Effector memory CD8-positive, alpha-beta T cell (primary cell): ENCODE measurements at regions not wholly inside any gene's neighbourhood (a gene's known extent, or its start where the extent isn't known, plus 50 kb on each side); places are given as distances from the start of the nearest gene placed in this dataset.
"Not testable (repeated sequence)": the region's sequence is repeated elsewhere in the genome, so short reads cannot be mapped to it uniquely, and the experiment has no call there.

Experiments
- ATAC-seq: fragments of 150-1000 bp; cut with Tn5 transposase; replicated peaks from 2 replicates; pipeline ENCODE4 v1.10.0; 2021; ENCODE audit warnings: mild to moderate bottlenecking, moderate library complexity
- DNase-seq, 3 experiments: peaks; one replicate each; pipeline ENCODE4 v3.0.0; 2021
- H3K27ac Mint-ChIP-seq, 2 donors: one replicate each; pipeline ENCODE4 v1.8.0; 2022; ENCODE audit warnings: mild to moderate bottlenecking in 2 of 2, mixed read lengths in 2 of 2, moderate library complexity in 2 of 2
- H3K27me3 Mint-ChIP-seq, 2 donors: one replicate each; pipeline ENCODE4 v1.8.0; 2022; ENCODE audit warnings: mixed read lengths in 2 of 2
- H3K36me3 Mint-ChIP-seq: one replicate; pipeline ENCODE4 v1.8.0; 2022; ENCODE audit warnings: mild to moderate bottlenecking, moderate library complexity, mixed read lengths; ENCODE audit not compliant: insufficient read depth
- H3K4me1 Mint-ChIP-seq, 2 donors: one replicate each; pipeline ENCODE4 v1.8.0; 2022; ENCODE audit warnings: low read depth in 2 of 2, mixed read lengths in 2 of 2
- H3K4me3 Mint-ChIP-seq, 2 donors: one replicate each; pipeline ENCODE4 v1.8.0; 2022; ENCODE audit warnings: mild to moderate bottlenecking in 2 of 2, mixed read lengths in 2 of 2, moderate library complexity in 2 of 2
- H3K9me3 Mint-ChIP-seq, 2 donors: one replicate each; pipeline ENCODE4 v1.8.0; 2022; ENCODE audit warnings: mixed read lengths in 2 of 2

DNA sequence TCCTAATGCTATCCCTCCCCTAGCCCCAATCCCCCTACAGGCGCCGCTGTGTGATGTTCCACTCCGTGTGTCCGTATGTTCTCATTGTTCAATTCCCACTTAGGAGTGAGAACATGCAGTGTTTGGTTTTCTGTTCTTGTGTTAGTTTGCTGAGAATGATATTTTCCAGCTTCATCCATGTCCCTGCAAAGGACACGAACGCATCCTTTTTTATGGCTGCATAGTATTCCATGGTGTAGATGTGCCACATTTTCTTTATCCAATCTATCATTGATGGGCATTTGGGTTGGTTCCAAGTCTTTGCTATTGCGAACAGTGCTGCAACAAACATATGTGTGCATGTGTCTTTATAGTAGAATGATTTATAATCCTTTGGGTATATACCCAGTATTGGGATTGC, 174.2 kb upstream of the FOXK1 start:
- not testable (repeated sequence) for H3K36me3 Mint-ChIP-seq, H3K9me3 Mint-ChIP-seq, H3K4me1 Mint-ChIP-seq, H3K27ac Mint-ChIP-seq, ATAC-seq, DNase-seq, H3K4me3 Mint-ChIP-seq
- peaks cover 21 to 32% of the 10 kb centered on the region in 2 donors for H3K27me3 Mint-ChIP-seq

DNA sequence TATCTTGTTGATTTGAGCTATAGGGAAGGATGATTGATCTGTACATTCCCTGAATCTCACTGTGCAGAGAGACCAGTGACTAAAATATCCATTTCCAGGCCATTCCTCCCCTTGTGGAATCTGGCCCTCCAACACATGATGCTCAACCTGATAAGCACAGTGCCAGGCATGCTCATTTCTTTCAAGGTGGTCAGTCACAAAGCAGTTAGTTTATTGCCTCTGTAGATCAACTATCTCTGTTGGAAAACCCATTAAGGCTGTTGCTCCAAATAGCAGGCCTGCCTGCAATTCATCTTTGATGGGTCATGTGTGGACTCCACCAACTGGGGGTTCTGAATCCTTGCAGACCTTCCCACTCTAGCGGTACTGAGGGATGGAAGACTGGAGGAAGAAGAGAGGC, 168.6 kb upstream of the FOXK1 start:
- H3K9me3 Mint-ChIP-seq = peaks cover 0 to 7% of the 10 kb centered on the region in 2 donors
- H3K27ac Mint-ChIP-seq = no peak overlapping the region
- ATAC-seq = no peak
- H3K36me3 Mint-ChIP-seq = peaks cover 2% of the 10 kb centered on the region
- no peak overlapping the region for H3K4me3 Mint-ChIP-seq
- H3K27me3 Mint-ChIP-seq = peaks cover 21 to 44% of the 10 kb centered on the region in 2 donors
- no peaks in the 10 kb centered on the region for H3K4me1 Mint-ChIP-seq
- DNase-seq = no peak

DNA sequence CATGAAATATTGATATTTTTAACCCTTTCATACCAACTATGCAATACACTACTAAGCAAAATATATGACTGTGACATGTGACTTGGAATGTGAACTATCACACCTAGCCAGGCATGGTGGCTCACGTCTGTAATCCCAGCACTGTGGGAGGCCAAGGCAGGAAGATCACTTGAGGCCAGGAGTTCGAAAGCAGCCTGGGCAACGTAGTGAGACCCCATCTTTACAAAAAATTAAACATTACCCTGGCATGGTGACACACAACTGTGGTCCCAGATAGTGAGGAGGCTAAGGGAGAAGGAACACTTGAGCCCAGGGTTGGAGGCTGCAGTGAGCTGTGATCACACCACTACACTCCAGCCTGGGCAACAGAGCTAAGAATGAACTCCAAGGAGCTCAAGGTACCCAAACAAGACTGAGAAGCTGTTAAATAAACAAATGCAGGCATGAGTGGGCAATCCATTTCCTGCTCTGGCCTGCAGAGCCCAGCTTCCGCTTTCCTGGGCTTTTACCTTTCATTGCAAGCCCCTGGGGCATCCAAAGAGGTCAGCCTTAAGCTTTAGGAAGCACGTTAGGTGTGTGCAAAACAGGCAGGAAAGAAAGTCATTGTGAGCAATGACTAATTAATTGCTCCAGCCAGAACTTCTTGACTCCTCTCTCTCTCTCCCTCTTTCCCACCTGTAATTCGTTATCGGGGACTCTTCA, 162.1 kb upstream of the FOXK1 start:
- Mint-ChIP-seq H3K4me1 (no peaks in the 10 kb centered on the region), H3K4me3 (no peak overlapping the region), H3K27me3 (peaks cover 42 to 56% of the 10 kb centered on the region in 2 donors), H3K27ac (no peak overlapping the region), H3K36me3 (peaks cover 3% of the 10 kb centered on the region), H3K9me3 (no peaks in the 10 kb centered on the region)
- no peak for DNase-seq
- ATAC-seq = no peak

GRCh38 chr7:4523219-4523618, 158.9 kb upstream of the FOXK1 start:
- ATAC-seq (no peak), DNase-seq (no peak)
- peaks cover 3% of the 10 kb centered on the region for H3K36me3 Mint-ChIP-seq
- peaks cover 37 to 50% of the 10 kb centered on the region in 2 donors for H3K27me3 Mint-ChIP-seq
- peaks cover 0 to 2% of the 10 kb centered on the region in 2 donors for H3K9me3 Mint-ChIP-seq
- no peaks in the 10 kb centered on the region for H3K4me1 Mint-ChIP-seq
- no peak overlapping the region for H3K4me3 Mint-ChIP-seq
- H3K27ac Mint-ChIP-seq = no peak overlapping the region

- DNase-seq (no peak), ATAC-seq (no peak)
- Mint-ChIP-seq H3K4me3 (no peak overlapping the region), H3K4me1 (no peaks in the 10 kb centered on the region), H3K36me3 (no peaks in the 10 kb centered on the region), H3K9me3 (peaks cover 0 to 2% of the 10 kb centered on the region in 2 donors), H3K27me3 (peaks cover 37 to 51% of the 10 kb centered on the region in 2 donors), H3K27ac (no peak overlapping the region)
These were observed 158.2 kb upstream of the FOXK1 start for GRCh38 chr7:4523873-4524272.

DNA sequence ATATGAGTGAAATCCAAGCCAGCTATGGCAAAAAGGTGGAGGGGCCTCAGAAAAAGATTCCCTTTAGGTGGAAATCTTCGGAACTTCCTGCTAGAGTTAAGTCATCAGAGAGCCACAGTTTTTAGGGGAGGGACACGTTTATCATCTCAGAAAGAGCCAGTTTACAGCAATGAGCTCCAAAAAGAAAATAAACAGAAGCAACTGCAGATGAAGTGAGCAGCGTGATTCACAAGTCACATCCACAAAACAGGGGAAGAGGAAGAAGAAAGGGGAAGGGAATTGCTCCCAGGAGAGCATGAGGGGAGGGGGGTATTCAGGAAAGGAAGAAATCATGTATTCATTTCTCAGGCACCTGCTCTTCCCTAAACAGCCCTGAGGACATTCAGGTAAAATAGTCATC, 156.2 kb upstream of the FOXK1 start:
- Mint-ChIP-seq H3K9me3 (peaks cover 0 to 2% of the 10 kb centered on the region in 2 donors), H3K27ac (no peak overlapping the region), H3K27me3 (peaks cover 44 to 46% of the 10 kb centered on the region in 2 donors), H3K36me3 (no peaks in the 10 kb centered on the region), H3K4me3 (no peak overlapping the region), H3K4me1 (no peaks in the 10 kb centered on the region)
- no peak for DNase-seq
- ATAC-seq = no peak

DNA sequence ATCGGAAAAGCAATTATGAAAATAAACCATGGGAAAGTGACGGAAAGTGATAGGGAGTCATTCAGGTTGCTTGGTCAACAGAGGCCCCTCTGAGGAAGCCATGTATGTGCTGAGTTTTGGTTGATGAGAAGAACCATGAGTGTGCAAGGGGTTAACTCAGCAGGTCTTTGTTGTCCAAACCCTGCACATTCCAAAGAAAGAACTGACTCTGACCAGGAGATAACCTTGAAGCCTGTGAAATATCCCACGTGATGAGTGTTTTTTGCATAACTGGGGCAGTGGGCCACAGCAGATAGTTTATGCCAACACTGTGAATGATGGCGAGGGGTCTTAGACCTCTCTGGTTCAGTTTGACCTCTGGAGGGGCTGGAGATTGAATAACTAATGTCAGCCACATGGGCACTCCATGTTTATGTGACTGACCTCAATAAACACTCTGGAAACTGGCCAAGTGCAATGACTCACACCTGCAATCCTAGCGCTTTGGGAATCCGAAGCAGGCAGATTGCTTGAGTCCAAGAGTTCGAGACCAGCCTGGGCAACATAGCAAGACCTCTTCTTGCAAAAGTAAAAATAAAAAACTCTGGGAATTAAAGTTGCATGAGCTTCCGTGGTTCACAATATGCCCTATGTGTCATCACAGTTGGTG, 154.0 kb upstream of the FOXK1 start:
- H3K9me3 Mint-ChIP-seq = peaks cover 0 to 2% of the 10 kb centered on the region in 2 donors
- H3K27me3 Mint-ChIP-seq = peaks cover 31 to 34% of the 10 kb centered on the region in 2 donors
- no peaks in the 10 kb centered on the region for H3K4me1 Mint-ChIP-seq
- H3K4me3 Mint-ChIP-seq = no peak overlapping the region
- no peak overlapping the region for H3K27ac Mint-ChIP-seq
- DNase-seq = no peak
- no peaks in the 10 kb centered on the region for H3K36me3 Mint-ChIP-seq
- no peak for ATAC-seq

DNA sequence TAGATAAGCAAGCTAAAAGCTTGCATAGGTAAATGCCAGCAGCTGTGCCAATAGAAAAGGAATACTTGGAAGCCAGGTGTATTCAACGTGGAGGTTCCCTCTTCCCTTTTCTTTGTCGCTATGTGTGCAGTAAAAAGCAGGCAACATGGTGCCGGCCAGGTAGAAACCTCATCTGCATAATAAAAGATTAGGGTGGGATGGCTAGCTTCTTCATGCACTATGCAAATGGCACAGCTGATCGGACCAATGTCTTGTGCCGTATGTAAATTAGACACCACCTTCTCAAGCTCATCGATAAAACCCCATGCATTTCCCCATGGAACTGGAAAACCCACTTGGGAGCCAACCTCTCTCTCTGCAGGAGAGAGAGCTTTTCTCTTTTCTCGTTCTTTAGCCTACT, 150.9 kb upstream of the FOXK1 start:
- Mint-ChIP-seq H3K27me3 (peaks cover 20 to 22% of the 10 kb centered on the region in 2 donors), H3K27ac (no peak overlapping the region)
- ATAC-seq = no peak

GRCh38 chr7:4533339-4533738, 148.8 kb upstream of the FOXK1 start:
- not testable (repeated sequence) for H3K36me3 Mint-ChIP-seq, ATAC-seq, H3K9me3 Mint-ChIP-seq, H3K4me1 Mint-ChIP-seq, DNase-seq, H3K4me3 Mint-ChIP-seq, H3K27ac Mint-ChIP-seq
- H3K27me3 Mint-ChIP-seq = peaks cover 20 to 22% of the 10 kb centered on the region in 2 donors

More for the DNA sequence above, 150.9 kb upstream of the FOXK1 start:
- Mint-ChIP-seq H3K9me3 (peaks cover 0 to 4% of the 10 kb centered on the region in 2 donors), H3K4me1 (no peaks in the 10 kb centered on the region), H3K4me3 (no peak overlapping the region), H3K36me3 (no peaks in the 10 kb centered on the region)
- no peak for DNase-seq

DNA sequence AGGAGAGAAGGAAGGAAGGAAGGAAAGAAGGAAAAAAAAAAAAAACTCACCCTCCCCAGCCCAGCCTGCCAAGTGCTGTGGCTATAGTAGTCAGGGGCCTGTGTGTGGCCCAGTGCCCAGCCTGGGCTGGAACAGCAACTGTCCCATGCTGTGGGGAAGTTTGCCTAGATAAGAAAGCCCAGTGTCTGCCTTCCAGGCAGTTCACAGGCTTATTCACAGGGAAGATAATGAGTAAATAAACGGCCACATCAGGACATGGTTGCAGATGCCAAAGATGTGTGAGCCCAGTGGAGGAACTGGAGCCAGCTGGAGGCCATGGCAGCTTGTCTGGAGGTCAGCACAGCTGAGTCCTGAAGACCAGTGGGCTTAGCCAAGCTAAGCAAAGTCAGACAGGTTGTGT, 132.4 kb upstream of the FOXK1 start:
- Mint-ChIP-seq H3K9me3 (peaks cover 12 to 19% of the 10 kb centered on the region in 2 donors), H3K27me3 (peaks cover 27 to 39% of the 10 kb centered on the region in 2 donors), H3K27ac (no peak overlapping the region), H3K4me3 (no peak overlapping the region), H3K36me3 (no peaks in the 10 kb centered on the region), H3K4me1 (no peaks in the 10 kb centered on the region)
- no peak for DNase-seq
- no peak for ATAC-seq

GRCh38 chr7:4550117-4550516, 132.0 kb upstream of the FOXK1 start:
- H3K27ac Mint-ChIP-seq = no peak overlapping the region

GRCh38 chr7:4552985-4553384, 129.1 kb upstream of the FOXK1 start:
- Mint-ChIP-seq H3K27ac (no peak overlapping the region), H3K27me3 (peaks cover 40 to 60% of the 10 kb centered on the region in 2 donors), H3K4me1 (no peaks in the 10 kb centered on the region), H3K9me3 (peaks cover 16 to 29% of the 10 kb centered on the region in 2 donors), H3K36me3 (no peaks in the 10 kb centered on the region), H3K4me3 (no peak overlapping the region)
- ATAC-seq (no peak), DNase-seq (no peak)

More at GRCh38 chr7:4550117-4550516, 132.0 kb upstream of the FOXK1 start:
- no peak overlapping the region for H3K4me3 Mint-ChIP-seq
- peaks cover 12 to 22% of the 10 kb centered on the region in 2 donors for H3K9me3 Mint-ChIP-seq
- no peaks in the 10 kb centered on the region for H3K36me3 Mint-ChIP-seq
- DNase-seq (no peak), ATAC-seq (no peak)
- no peaks in the 10 kb centered on the region for H3K4me1 Mint-ChIP-seq
- peaks cover 31 to 39% of the 10 kb centered on the region in 2 donors for H3K27me3 Mint-ChIP-seq

DNA sequence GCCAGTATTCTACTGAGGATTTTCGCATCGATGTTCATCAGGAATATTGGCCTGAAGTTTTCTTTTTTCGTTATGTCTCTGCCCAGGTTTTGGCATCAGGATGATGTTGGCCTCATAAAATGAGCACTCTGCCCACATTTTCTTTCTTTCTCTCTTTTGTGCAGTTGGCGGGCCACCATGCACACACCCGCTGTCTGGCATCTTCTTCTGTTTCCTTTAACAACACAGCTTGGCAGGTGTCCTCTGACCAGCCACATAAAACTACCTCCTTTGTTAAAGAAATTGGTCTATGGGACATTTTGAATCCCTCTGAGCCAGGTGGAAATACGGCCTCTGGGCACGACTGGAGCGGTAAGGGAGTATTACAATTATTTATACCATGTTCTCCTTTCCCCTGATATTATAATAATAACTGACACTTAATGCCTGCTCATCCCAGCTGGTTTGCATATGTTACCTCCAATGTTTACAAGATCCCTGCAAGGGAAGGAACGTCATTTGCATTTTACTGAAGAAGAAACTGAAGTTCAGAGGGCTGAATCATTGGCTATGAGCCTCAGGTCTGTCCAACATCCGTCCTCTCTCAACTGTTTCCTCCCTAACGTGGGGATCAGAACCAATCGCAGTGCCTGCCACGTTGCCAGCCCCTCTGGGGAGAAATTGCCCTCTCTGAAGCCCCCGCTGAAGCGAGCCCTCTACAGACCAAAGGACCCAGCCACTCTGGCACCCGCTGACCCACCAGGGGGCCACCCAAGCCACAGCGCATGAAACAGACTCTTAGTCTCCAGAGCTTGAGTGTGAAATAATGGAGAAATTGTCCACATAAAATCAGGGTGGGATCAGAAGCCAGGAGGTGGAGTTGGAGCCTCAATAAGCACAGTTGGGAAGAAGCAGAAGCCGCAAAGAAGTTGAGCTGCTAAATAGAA, 125.0 kb upstream of the FOXK1 start:
- no peak overlapping the region for H3K4me3 Mint-ChIP-seq
- H3K36me3 Mint-ChIP-seq = no peaks in the 10 kb centered on the region
- no peak for DNase-seq
- no peaks in the 10 kb centered on the region for H3K4me1 Mint-ChIP-seq
- no peak for ATAC-seq
- H3K27me3 Mint-ChIP-seq = peaks cover 50 to 73% of the 10 kb centered on the region in 2 donors
- H3K27ac Mint-ChIP-seq = no peak overlapping the region
- H3K9me3 Mint-ChIP-seq = peaks cover 16 to 29% of the 10 kb centered on the region in 2 donors
